GM23338 (cell line): ENCODE measurements at regions not wholly inside any gene's neighbourhood (a gene's known extent, or its start where the extent isn't known, plus 50 kb on each side); places are given as distances from the start of the nearest gene placed in this dataset.

ENCODE experiments used
- EZH2 ChIP-seq: fragments of 200-600 bp; sonication (generic); IDR thresholded peaks from one replicate; pipeline ENCODE4 v1.8.0; 2017; ENCODE audit warnings: antibody characterized with exemption, mild to moderate bottlenecking, low read depth; ENCODE audit not compliant: unreplicated experiment
- EZH2phosphoT487 ChIP-seq: fragments of 200-600 bp; sonication (generic); IDR thresholded peaks from one replicate; pipeline ENCODE4 v1.8.1; 2018; ENCODE audit warnings: antibody characterized with exemption; ENCODE audit not compliant: unreplicated experiment
- POLR2AphosphoS5 ChIP-seq: IDR thresholded peaks from 2 replicates; pipeline ENCODE4 v1.6.1; 2016; ENCODE audit warnings: antibody characterized with exemption, low read depth
- ZNF331 ChIP-seq: fragments of 250-450 bp; sonication (Bioruptor Pico); IDR thresholded peaks from 2 replicates; pipeline ENCODE4 v1.5.0; 2020; ENCODE audit warnings: low read depth, mild to moderate bottlenecking, moderate library complexity
- ZNF462 ChIP-seq: fragments of 250-450 bp; sonication (Bioruptor Pico); IDR thresholded peaks from 2 replicates; pipeline ENCODE4 v1.5.0; 2020; ENCODE audit warnings: mild to moderate bottlenecking, moderate library complexity
- TF ChIP-seq, protein P1 (sequence below), 2 experiments: fragments of 200-600 bp in 1 of 2; sonication (generic) in 1 of 2; conservative IDR thresholded peaks; 2 replicates each; pipeline versions ENCODE4 v1.5.1 to v1.6.1; 2016 to 2017; ENCODE audit warnings: antibody characterized with exemption in 2 of 2, low read depth in 2 of 2, mild to moderate bottlenecking in 2 of 2, moderate library complexity in 1 of 2

DNA sequence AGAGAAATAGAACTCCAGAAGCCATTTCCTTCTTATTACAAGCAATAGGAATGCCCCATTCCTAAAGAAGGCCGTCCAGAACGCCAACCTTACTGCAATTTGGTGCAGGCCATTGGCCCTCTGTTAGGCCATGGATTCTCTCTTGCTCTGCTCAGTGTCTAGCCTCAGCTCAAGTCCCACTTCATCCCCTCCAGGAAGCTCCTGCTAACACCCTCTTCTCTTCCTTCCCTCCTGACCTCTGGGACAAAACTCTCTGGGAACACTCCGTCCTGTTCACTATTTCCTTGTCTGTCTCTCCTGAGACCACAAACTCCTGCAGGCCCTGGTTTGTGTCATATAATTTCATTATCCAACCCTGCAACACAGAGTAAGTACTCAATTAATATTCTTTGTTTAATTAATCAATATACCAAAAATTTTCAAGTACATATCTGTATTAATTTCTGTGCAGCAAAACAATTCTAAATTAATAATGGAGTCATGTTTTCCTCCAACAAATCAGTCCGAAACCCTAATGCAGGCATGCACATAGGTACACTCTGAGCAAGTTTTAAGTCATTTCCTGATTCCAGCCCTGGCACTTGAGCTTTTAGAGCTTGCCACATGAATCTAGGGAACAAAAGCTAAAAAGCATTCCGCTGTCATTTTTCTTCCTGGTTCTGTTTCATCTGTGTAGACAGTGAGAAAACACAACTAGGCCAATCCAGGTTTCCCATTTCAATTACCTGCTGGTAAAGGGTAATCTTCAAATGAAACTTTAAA lies 245.3 kb downstream of the SETD4 start:
- TF ChIP-seq, protein P1, sequence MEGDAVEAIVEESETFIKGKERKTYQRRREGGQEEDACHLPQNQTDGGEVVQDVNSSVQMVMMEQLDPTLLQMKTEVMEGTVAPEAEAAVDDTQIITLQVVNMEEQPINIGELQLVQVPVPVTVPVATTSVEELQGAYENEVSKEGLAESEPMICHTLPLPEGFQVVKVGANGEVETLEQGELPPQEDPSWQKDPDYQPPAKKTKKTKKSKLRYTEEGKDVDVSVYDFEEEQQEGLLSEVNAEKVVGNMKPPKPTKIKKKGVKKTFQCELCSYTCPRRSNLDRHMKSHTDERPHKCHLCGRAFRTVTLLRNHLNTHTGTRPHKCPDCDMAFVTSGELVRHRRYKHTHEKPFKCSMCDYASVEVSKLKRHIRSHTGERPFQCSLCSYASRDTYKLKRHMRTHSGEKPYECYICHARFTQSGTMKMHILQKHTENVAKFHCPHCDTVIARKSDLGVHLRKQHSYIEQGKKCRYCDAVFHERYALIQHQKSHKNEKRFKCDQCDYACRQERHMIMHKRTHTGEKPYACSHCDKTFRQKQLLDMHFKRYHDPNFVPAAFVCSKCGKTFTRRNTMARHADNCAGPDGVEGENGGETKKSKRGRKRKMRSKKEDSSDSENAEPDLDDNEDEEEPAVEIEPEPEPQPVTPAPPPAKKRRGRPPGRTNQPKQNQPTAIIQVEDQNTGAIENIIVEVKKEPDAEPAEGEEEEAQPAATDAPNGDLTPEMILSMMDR (conservative IDR thresholded peaks at IDR 0.05; ENCODE audit: low read depth in 2 of 2) = no peak
- no peak for TF ChIP-seq ZNF331
- no peak for TF ChIP-seq EZH2
- TF ChIP-seq EZH2phosphoT487 = no peak
- no peak for TF ChIP-seq POLR2AphosphoS5
- no peak for TF ChIP-seq ZNF462 (CRISPR knock-in tag)
